Thoracic aorta (tissue), 2 donors: ENCODE measurements at regions not wholly inside any gene's neighbourhood (a gene's known extent, or its start where the extent isn't known, plus 50 kb on each side); places are given as distances from the start of the nearest gene placed in this dataset.

ENCODE experiments used
- ATAC-seq: fragments of 150-250 bp; one replicate; pipeline ENCODE4 v1.8.0; 2017; ENCODE audit warnings: low read depth; ENCODE audit not compliant: insufficient number of reproducible peaks, low FRiP score
- DNase-seq: peaks from one replicate; pipeline ENCODE4 v3.0.0-alpha.2; 2020; ENCODE audit warnings: low spot score
- H3K27ac ChIP-seq, 2 donors: fragments of 200-600 bp; sonication (generic); 1 replicate in 1 of 2; 2 replicates in 1 of 2; pipeline ENCODE4 v1.5.1; 2016; ENCODE audit warnings: mild to moderate bottlenecking in 2 of 2, moderate library complexity in 2 of 2
- H3K27me3 ChIP-seq: fragments of 200-600 bp; sonication (generic); replicated peaks from 2 replicates; pipeline ENCODE4 v1.6.0; 2016; ENCODE audit warnings: mild to moderate bottlenecking; ENCODE audit not compliant: insufficient read depth
- H3K36me3 ChIP-seq: fragments of 200-600 bp; sonication (generic); one replicate; pipeline ENCODE4 v1.5.1; 2016
- H3K4me1 ChIP-seq, 2 donors: fragments of 200-600 bp; sonication (generic); 1 replicate in 1 of 2; 2 replicates in 1 of 2; pipeline versions ENCODE4 v1.5.1 to v1.6.0; 2016; ENCODE audit warnings: low read depth in 2 of 2, mild to moderate bottlenecking in 1 of 2; ENCODE audit not compliant: control insufficient read depth in 1 of 2
- H3K4me3 ChIP-seq: fragments of 200-600 bp; sonication (generic); 2 replicates; pipeline ENCODE4 v1.5.1; 2016; ENCODE audit warnings: mild to moderate bottlenecking
- H3K9me3 ChIP-seq: fragments of 200-600 bp; sonication (generic); 2 replicates; pipeline ENCODE4 v1.5.1; 2016
- CTCF ChIP-seq: fragments of 200-600 bp; sonication (generic); IDR thresholded peaks from one replicate; pipeline ENCODE4 v1.5.1; 2019; ENCODE audit warnings: antibody characterized with exemption

GRCh38 chr2:20939931-20940795 is 103.7 kb downstream of the APOB start:
- no peaks in the 10 kb centered on the region for H3K9me3 ChIP-seq
- no peak for ATAC-seq
- no peak for TF ChIP-seq CTCF
- H3K36me3 ChIP-seq, result no peaks in the 10 kb centered on the region
- H3K27ac ChIP-seq, result no peak overlapping the region
- no peak overlapping the region for H3K4me3 ChIP-seq
- H3K27me3 ChIP-seq, result no peaks in the 10 kb centered on the region
- peaks cover 0 to 16% of the 10 kb centered on the region in 2 donors for H3K4me1 ChIP-seq
- no peak for DNase-seq

GRCh38 chr2:20937353-20937752 is 106.5 kb downstream of the APOB start:
- no peak overlapping the region for H3K27ac ChIP-seq
- no peaks in the 10 kb centered on the region for H3K9me3 ChIP-seq
- no peaks in the 10 kb centered on the region for H3K36me3 ChIP-seq
- no peaks in the 10 kb centered on the region for H3K27me3 ChIP-seq
- TF ChIP-seq CTCF, result no peak
- peaks cover 0 to 18% of the 10 kb centered on the region in 2 donors for H3K4me1 ChIP-seq
- ATAC-seq (no peak), DNase-seq (no peak)
- no peak overlapping the region for H3K4me3 ChIP-seq

GRCh38 chr2:20935168-20935775 is 108.6 kb downstream of the APOB start:
- DNase-seq (no peak), ATAC-seq (no peak)
- no peak for TF ChIP-seq CTCF
- H3K4me3 ChIP-seq, result no peak overlapping the region
- peaks cover 6 to 25% of the 10 kb centered on the region in 2 donors for H3K4me1 ChIP-seq
- no peak overlapping the region for H3K27ac ChIP-seq
- H3K36me3 ChIP-seq, result no peaks in the 10 kb centered on the region
- no peaks in the 10 kb centered on the region for H3K27me3 ChIP-seq
- H3K9me3 ChIP-seq, result no peaks in the 10 kb centered on the region

GRCh38 chr2:20934236-20934635 is 109.6 kb downstream of the APOB start:
- DNase-seq (no peak), ATAC-seq (no peak)
- Histone ChIP-seq H3K4me1 (peaks cover 6 to 25% of the 10 kb centered on the region in 2 donors), H3K9me3 (no peaks in the 10 kb centered on the region), H3K36me3 (no peaks in the 10 kb centered on the region), H3K27ac (no peak overlapping the region), H3K27me3 (no peaks in the 10 kb centered on the region), H3K4me3 (no peak overlapping the region)
- TF ChIP-seq CTCF, result no peak

GRCh38 chr2:20933714-20934113 is 110.2 kb downstream of the APOB start:
- H3K36me3 ChIP-seq, result no peaks in the 10 kb centered on the region

More at GRCh38 chr2:20933714-20934113, 110.2 kb downstream of the APOB start:
- DNase-seq (no peak), ATAC-seq (no peak)
- H3K9me3 ChIP-seq, result no peaks in the 10 kb centered on the region
- H3K4me3 ChIP-seq, result no peak overlapping the region
- no peak for TF ChIP-seq CTCF
- H3K27me3 ChIP-seq, result no peaks in the 10 kb centered on the region
- peaks cover 6 to 25% of the 10 kb centered on the region in 2 donors for H3K4me1 ChIP-seq
- no peak overlapping the region for H3K27ac ChIP-seq
